Right hindlimb (tissue), 1 donor: ENCODE measurements at regions not wholly inside any gene's neighbourhood (a gene's known extent, or its start where the extent isn't known, plus 50 kb on each side); places are given as distances from the start of the nearest gene placed in this dataset.
"Not testable (repeated sequence)": the region's sequence is repeated elsewhere in the genome, so short reads cannot be mapped to it uniquely, and the experiment has no call there.

Experiments
- DNase-seq: peaks from one replicate; pipeline ENCODE4 v3.0.0-alpha.2; 2018

DNA sequence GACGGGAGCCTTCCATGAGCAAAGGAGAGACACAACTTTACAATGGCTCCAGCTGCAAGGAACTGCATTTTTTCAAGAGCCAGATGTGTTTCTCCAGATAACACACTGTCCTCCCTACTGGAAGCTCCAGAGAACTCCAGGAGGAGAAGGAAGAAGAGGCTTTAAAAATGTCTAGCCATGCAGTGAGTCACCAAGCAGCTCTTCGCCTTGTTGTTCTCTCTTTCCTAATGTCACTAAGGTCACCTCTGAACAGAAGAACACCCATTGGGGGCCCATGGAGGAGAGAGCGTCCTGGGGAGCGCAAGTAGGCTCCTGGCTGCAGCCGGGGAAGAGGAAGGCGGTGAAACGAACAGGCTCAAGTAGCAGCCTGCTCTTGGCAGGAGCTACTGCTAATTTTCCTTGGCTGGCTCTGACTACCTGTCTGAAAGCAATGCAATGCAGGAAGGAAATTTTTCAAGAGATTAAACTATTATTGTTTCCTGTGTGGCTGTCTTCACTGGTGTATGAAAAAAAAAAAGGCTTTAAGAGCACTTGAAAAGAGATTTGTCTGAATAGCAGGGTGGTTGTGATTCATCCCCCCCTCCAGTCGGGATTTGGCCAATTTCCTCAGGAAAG, 321.9 kb downstream of the SETD4 start:
- DNase-seq: peak; percentile 68

GRCh38 chr21:35737899-35738346, 322.4 kb downstream of the SETD4 start:
- peak; percentile 61 for DNase-seq

DNA sequence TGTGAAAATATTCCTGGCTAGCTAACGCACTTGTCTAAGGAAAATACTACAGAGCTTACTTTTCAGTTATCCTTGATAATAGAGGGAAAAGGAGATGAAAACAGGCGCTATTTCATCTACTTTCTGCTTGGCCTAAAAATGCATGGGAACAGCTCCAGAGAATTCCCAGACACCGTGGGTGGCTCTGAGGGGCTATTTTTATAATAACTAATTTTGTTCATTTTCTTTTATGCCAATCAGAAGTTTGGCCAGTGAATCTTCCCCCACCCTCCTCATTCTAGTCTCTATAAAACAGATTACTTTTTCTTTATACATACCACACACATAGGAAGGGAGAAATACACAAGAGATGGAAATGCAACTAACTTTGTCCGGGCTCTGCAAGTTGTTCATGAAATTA, 322.9 kb downstream of the SETD4 start:
- DNase-seq: no peak

GRCh38 chr21:35732788-35733187, 327.5 kb downstream of the SETD4 start:
- no peak for DNase-seq

- DNase-seq: no peak
Observed at GRCh38 chr21:35730325-35730724, 330.0 kb downstream of the SETD4 start.

GRCh38 chr21:35727830-35728229, 332.5 kb downstream of the SETD4 start:
- DNase-seq: no peak

DNA sequence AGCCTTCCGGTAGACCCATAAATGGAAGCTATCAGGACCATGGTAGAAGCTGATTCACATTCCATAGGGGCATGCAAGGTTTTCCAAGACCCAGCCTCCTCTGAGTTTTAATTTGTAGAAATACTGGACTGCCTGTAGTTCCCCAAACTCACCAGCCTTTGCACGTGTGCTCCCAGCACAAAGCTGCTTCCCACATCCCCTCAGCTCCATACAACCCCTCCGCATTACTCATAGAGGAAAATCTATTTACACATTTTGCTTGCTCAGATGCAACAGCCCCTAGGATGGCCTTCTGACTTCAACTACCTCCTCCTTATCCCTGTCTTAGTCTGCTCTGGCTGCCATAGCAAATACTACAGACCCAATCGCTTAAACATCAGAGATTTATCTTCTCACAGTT, 336.2 kb downstream of the SETD4 start:
- no peak for DNase-seq

GRCh38 chr21:35721701-35722100, 338.6 kb downstream of the SETD4 start:
- no peak for DNase-seq

GRCh38 chr21:35720208-35720731, 340.1 kb downstream of the SETD4 start:
- no peak for DNase-seq

DNA sequence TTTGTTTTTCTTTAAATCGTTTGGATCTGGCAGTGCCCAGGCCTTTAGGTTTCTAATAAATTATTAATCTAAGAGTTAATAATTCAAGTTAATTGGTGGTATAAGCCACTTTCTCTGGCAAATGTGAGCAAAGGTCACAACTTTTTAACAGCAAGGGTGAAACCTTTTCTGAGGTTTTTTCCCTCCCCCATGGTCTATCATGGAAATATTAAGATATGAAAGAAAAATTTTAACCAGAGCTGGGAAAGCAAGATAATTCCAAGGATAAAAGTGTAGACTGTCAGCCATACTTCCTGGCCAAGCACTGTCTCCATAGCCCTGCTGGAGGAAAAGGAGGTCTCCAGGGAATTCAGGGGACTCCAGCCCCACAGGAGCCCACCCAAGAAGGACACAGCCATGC, 341.2 kb downstream of the SETD4 start:
- no peak for DNase-seq

- no peak for DNase-seq
Observed at GRCh38 chr21:35716876-35717565, 343.3 kb downstream of the SETD4 start.

GRCh38 chr21:35713914-35714313, 346.4 kb downstream of the SETD4 start:
- no peak for DNase-seq

- no peak for DNase-seq
Observed at GRCh38 chr21:35711661-35712060, 348.7 kb downstream of the SETD4 start.

- DNase-seq: no peak
Observed at GRCh38 chr21:35711213-35711612, 349.1 kb downstream of the SETD4 start.

GRCh38 chr21:35709990-35710389, 350.3 kb downstream of the SETD4 start:
- DNase-seq: not testable (repeated sequence)

DNA sequence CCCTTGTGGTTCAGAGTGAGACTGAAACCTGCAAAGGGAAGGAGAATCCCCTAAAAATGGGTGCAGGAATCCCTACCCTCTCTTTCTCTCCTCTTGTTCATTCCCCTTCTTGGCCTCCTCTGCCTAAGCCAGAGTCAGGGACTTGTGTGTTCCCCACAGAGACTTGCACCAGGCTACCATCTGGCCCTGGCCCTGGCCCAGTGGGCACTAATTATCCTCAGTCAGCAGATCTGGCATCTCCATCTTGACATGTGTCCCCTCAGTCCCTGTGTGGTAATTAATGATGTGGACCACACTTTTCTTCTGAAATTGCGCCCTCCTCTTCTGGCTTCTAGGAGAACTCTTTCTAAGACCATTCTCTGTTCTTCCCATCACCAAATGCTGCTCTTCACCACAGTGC, 354.4 kb downstream of the SETD4 start:
- no peak for DNase-seq

DNA sequence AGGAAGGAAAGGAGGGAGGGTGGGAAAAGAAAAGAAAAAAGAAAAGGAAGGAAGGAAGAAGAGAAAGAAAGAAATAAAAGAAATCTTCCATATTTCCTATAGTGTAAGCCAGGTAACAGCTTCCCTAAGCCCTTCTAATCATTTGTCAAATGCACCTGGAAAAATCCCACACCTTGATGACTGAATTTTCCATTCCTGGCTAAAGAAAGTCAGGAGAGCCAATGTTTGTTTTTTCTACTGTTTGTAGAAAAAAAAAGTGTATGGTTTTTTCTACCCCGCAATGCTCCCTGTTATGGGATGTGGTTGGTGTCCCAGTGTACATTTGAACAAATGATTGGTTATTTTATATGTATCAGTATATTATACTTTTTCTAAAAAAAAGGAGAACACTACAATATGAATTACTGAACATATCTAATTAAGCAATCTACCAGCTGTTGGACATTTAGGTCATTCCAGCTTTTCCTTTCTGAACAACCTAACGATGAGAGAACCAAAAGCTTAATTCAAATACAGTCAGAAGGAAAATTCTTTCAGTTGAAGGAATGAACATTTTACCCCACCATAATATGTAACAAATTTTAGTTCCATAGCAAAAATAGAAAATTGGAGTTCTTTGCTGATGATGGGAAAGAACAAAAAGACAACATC, 355.0 kb downstream of the SETD4 start:
- DNase-seq: no peak

GRCh38 chr21:35703704-35704103, 356.6 kb downstream of the SETD4 start:
- no peak for DNase-seq

- no peak for DNase-seq
Observed at GRCh38 chr21:35699361-35699760, 361.0 kb downstream of the SETD4 start.

GRCh38 chr21:35697321-35697808, 363.0 kb downstream of the SETD4 start:
- peak; percentile 69 for DNase-seq

DNA sequence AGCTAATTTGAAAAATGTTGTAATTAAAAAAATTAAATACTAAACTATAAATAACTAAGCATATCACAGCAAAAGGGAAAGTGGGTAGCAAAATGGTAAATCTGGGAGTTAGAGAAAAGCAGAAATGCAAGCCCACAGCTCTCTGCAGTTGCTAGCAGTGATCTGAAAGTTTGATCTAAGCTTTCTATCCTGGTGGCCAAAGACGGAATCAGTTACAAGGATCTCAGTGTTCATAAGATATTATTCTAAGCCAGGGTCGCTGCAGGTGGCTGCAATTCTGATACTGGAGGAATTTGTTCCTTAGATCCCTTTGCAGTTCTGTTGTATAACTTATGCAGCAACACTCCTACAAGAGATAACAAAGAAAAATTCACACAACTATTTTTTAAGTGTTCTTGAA, 363.7 kb downstream of the SETD4 start:
- DNase-seq: no peak

- DNase-seq: no peak
Observed at GRCh38 chr21:35692311-35692710, 368.0 kb downstream of the SETD4 start.

- DNase-seq: no peak
Observed at GRCh38 chr21:35690436-35690835, 369.9 kb downstream of the SETD4 start.

DNA sequence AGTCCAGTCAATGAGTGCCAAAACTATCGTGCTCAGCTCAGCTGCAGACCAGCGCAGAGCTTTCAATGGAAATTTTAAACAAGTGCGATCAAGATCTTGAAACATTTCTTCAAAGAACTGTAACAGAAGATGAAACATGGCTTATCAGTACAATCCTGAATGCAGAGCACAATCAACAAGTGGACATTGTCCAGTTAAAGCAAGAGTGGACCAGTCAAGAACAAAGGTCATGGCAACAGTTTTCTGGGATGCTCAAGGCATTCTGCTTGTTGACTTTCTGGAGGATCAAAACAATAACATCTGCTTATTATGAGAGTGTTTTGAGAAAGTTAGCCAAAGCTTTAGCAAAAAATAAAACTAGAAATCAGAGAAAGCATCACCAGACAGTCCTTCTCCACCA, 374.2 kb downstream of the SETD4 start:
- DNase-seq: no peak
